GM12878 (cell line): ENCODE measurements at regions not wholly inside any gene's neighbourhood (a gene's known extent, or its start where the extent isn't known, plus 50 kb on each side); places are given as distances from the start of the nearest gene placed in this dataset.
"Not testable (repeated sequence)": the region's sequence is repeated elsewhere in the genome, so short reads cannot be mapped to it uniquely, and the experiment has no call there.

Experiments
- CTCF ChIP-seq, 3 experiments: IDR thresholded peaks in 2 of 3; conservative IDR thresholded peaks in 1 of 3; 2 replicates each; pipeline ENCODE4 v1.5.1; 2011; ENCODE audit warnings: low read depth in 3 of 3, low read length in 3 of 3, mild to moderate bottlenecking in 3 of 3, control low read depth in 2 of 3, moderate library complexity in 2 of 3, inconsistent platforms in 1 of 3, mixed read lengths in 1 of 3; ENCODE audit not compliant: control insufficient read depth in 2 of 3, insufficient read depth in 1 of 3; ENCODE audit errors: extremely low read depth in 1 of 3
- DPF2 ChIP-seq: fragments of 450-650 bp; IDR thresholded peaks from 2 replicates; pipeline ENCODE4 v1.6.1; 2017; ENCODE audit warnings: mild to moderate bottlenecking
- EP300 ChIP-seq, 2 experiments: fragments of 150-350 bp in 1 of 2; IDR thresholded peaks; 2 replicates each; pipeline ENCODE4 v1.6.1; 2011 to 2012; ENCODE audit warnings: low read depth in 2 of 2, low read length in 2 of 2, borderline replicate concordance in 1 of 2, improper control_type of control experiment in 1 of 2, inconsistent platforms in 1 of 2; ENCODE audit not compliant: control insufficient read depth in 1 of 2
- GABPA ChIP-seq: IDR thresholded peaks from 2 replicates; pipeline ENCODE4 v1.6.1; 2014; ENCODE audit warnings: antibody characterized with exemption, low read depth, mild to moderate bottlenecking, inconsistent platforms
- POLR2A ChIP-seq: IDR thresholded peaks from 2 replicates; pipeline ENCODE4 v1.6.1; 2011; ENCODE audit warnings: low read depth, mild to moderate bottlenecking, low read length
- PRDM15 ChIP-seq: fragments of 450-650 bp; formaldehyde crosslinking; IDR thresholded peaks from 2 replicates; pipeline ENCODE4 v1.4.0; 2020; ENCODE audit warnings: mild to moderate bottlenecking, moderate library complexity
- SRF ChIP-seq, 2 experiments: IDR thresholded peaks; 2 replicates each; pipeline ENCODE4 v1.6.1; 2011; ENCODE audit warnings: low read depth in 2 of 2, low read length in 2 of 2, mild to moderate bottlenecking in 1 of 2, moderate library complexity in 1 of 2
- ZSCAN29 ChIP-seq: fragments of 450-650 bp; IDR thresholded peaks from 2 replicates; pipeline ENCODE4 v1.6.1; 2017; ENCODE audit warnings: mild to moderate bottlenecking, moderate library complexity

- not testable (repeated sequence) for TF ChIP-seq DPF2; GABPA; CTCF (IDR thresholded peaks at IDR 0.05 in 2 of 3, conservative IDR thresholded peaks at IDR 0.05 in 1 of 3; ENCODE audit: control insufficient read depth in 2 of 3, extremely low read depth in 1 of 3, insufficient read depth in 1 of 3, low read depth in 3 of 3, low read length in 3 of 3); SRF (IDR thresholded peaks at IDR 0.05; ENCODE audit: low read depth in 2 of 2, low read length in 2 of 2); ZSCAN29; PRDM15 (CRISPR knock-in tag); POLR2A; EP300 (IDR thresholded peaks at IDR 0.05; ENCODE audit: borderline replicate concordance in 1 of 2, control insufficient read depth in 1 of 2, low read depth in 2 of 2, low read length in 2 of 2)
These were observed 395.6 kb upstream of the MGMT start for GRCh38 chr10:129071411-129071810.
